Naive thymus-derived CD8-positive, alpha-beta T cell (primary cell): ENCODE measurements at regions not wholly inside any gene's neighbourhood (a gene's known extent, or its start where the extent isn't known, plus 50 kb on each side); places are given as distances from the start of the nearest gene placed in this dataset.
"Not testable (repeated sequence)": the region's sequence is repeated elsewhere in the genome, so short reads cannot be mapped to it uniquely, and the experiment has no call there.

Source experiments
- ATAC-seq, 2 donors: fragments of 150-1000 bp; cut with Tn5 transposase in 1 of 2; sonication (Bioruptor Pico), chemical (Tn5 transposase) in 1 of 2; 1 replicate in 1 of 2; 2 replicates in 1 of 2; pipeline ENCODE4 v1.10.0; 2021; ENCODE audit warnings: mild to moderate bottlenecking in 2 of 2, moderate library complexity in 2 of 2
- POLR2A ChIA-PET: fragments of 350-600 bp; sonication (Branson Sonifier 250); formaldehyde crosslinking; loops from one replicate; lab custom pipeline; 2021; ENCODE audit warnings: antibody characterized with exemption; lab: Charles Lee
- DNase-seq, 10 donors: peaks; one replicate each; pipeline versions ENCODE4 v3.0.0 to v3.0.0-alpha.2; 2020 to 2022
- H3K27ac Mint-ChIP-seq, 10 donors: one replicate each; pipeline ENCODE4 v1.8.0; 2020 to 2022; ENCODE audit warnings: mild to moderate bottlenecking in 10 of 10, mixed read lengths in 10 of 10, moderate library complexity in 4 of 10, inconsistent platforms in 1 of 10
- H3K27me3 Mint-ChIP-seq, 5 donors: one replicate each; pipeline ENCODE4 v1.8.0; 2021 to 2022; ENCODE audit warnings: mixed read lengths in 5 of 5
- H3K36me3 Mint-ChIP-seq, 3 donors: one replicate each; pipeline ENCODE4 v1.8.0; 2020 to 2022; ENCODE audit warnings: mixed read lengths in 3 of 3, mild to moderate bottlenecking in 2 of 3, inconsistent platforms in 1 of 3
- H3K4me1 Mint-ChIP-seq, 4 donors: one replicate each; pipeline ENCODE4 v1.8.0; 2021 to 2022; ENCODE audit warnings: mixed read lengths in 4 of 4
- H3K4me3 Mint-ChIP-seq, 10 donors: one replicate each; pipeline ENCODE4 v1.8.0; 2020 to 2022; ENCODE audit warnings: mild to moderate bottlenecking in 10 of 10, mixed read lengths in 10 of 10, moderate library complexity in 6 of 10, inconsistent platforms in 1 of 10
- H3K9me3 Mint-ChIP-seq, 9 donors: one replicate each; pipeline ENCODE4 v1.8.0; 2020 to 2022; ENCODE audit warnings: mixed read lengths in 9 of 9, mild to moderate bottlenecking in 3 of 9, inconsistent platforms in 1 of 9, moderate library complexity in 1 of 9

- H3K9me3 Mint-ChIP-seq: no peaks in the 10 kb centered on the region
- POLR2A ChIA-PET: interaction anchor here (1.2 kb wide), 1 partner anchor 711 kb away, joined by 3 read pairs; no protein-coding TSS in a partner anchor
- DNase-seq: no peak
These were observed 170.5 kb upstream of the PROK2 start for GRCh38 chr3:71955240-71956068.

DNA sequence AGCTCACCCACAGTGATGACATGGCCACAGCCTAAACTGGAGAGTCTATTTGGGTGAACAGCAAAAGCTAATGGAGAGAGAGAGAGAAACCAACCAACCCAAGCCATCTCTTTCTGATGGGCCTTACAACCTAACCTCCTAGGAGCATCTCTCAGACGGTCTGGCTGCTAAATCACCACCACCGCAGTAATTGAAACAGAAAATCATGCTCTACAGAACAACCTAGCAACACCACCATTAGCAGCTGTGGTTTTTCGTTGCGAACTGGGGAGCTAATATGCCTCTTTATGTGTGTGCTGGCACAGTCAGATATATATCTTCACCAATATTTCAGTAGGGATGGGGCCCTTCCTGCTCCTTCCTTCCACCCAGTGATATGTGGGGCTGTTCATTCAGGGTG lies 166.9 kb upstream of the PROK2 start:
- Mint-ChIP-seq H3K9me3 (no peaks in the 10 kb centered on the region), H3K27me3 (peaks cover 0 to 10% (median 0%) of the 10 kb centered on the region in 5 donors), H3K4me3 (no peak overlapping the region), H3K4me1 (peaks cover 0 to 9% (median 2%) of the 10 kb centered on the region in 4 donors), H3K27ac (peak overlapping the region in 1 of 10 donors; percentile 73), H3K36me3 (no peaks in the 10 kb centered on the region)
- no peak for DNase-seq
- POLR2A ChIA-PET: no interaction called here
- ATAC-seq: no peak

More at GRCh38 chr3:71955240-71956068, 170.5 kb upstream of the PROK2 start:
- ATAC-seq: no peak
- no peaks in the 10 kb centered on the region for H3K27me3 Mint-ChIP-seq
- no peaks in the 10 kb centered on the region for H3K36me3 Mint-ChIP-seq
- no peak overlapping the region for H3K4me3 Mint-ChIP-seq
- peak overlapping the region in 1 of 10 donors; percentile 68 for H3K27ac Mint-ChIP-seq
- peaks cover 0 to 9% (median 2%) of the 10 kb centered on the region in 4 donors for H3K4me1 Mint-ChIP-seq

GRCh38 chr3:71951361-71951760 lies 166.4 kb upstream of the PROK2 start:
- Mint-ChIP-seq H3K9me3 (no peaks in the 10 kb centered on the region), H3K4me1 (peaks cover 0 to 9% (median 2%) of the 10 kb centered on the region in 4 donors), H3K36me3 (no peaks in the 10 kb centered on the region), H3K27me3 (peaks cover 0 to 10% (median 0%) of the 10 kb centered on the region in 5 donors), H3K27ac (peak overlapping the region in 1 of 10 donors; percentile 52), H3K4me3 (no peak overlapping the region)
- DNase-seq: no peak
- ATAC-seq: no peak
- POLR2A ChIA-PET: no interaction called here

- POLR2A ChIA-PET: no interaction called here
- no peak for ATAC-seq
- H3K4me1 Mint-ChIP-seq: no peaks in the 10 kb centered on the region
- no peak overlapping the region for H3K27ac Mint-ChIP-seq
- H3K27me3 Mint-ChIP-seq: peaks cover 0 to 10% (median 0%) of the 10 kb centered on the region in 5 donors
- no peaks in the 10 kb centered on the region for H3K36me3 Mint-ChIP-seq
- no peak overlapping the region for H3K4me3 Mint-ChIP-seq
- DNase-seq: no peak
- no peaks in the 10 kb centered on the region for H3K9me3 Mint-ChIP-seq
These were observed 164.5 kb upstream of the PROK2 start for GRCh38 chr3:71949442-71949841.

- H3K27ac Mint-ChIP-seq: no peak overlapping the region
- H3K4me1 Mint-ChIP-seq: no peaks in the 10 kb centered on the region
- H3K36me3 Mint-ChIP-seq: no peaks in the 10 kb centered on the region
- H3K9me3 Mint-ChIP-seq: no peaks in the 10 kb centered on the region
- POLR2A ChIA-PET: no interaction called here
- ATAC-seq (no peak), DNase-seq (no peak)
- H3K4me3 Mint-ChIP-seq: no peak overlapping the region
- H3K27me3 Mint-ChIP-seq: peaks cover 0 to 11% (median 9%) of the 10 kb centered on the region in 5 donors
These were observed 159.6 kb upstream of the PROK2 start for GRCh38 chr3:71944482-71945065.

- ATAC-seq (no peak), DNase-seq (no peak)
- POLR2A ChIA-PET: no interaction called here
- no peaks in the 10 kb centered on the region for H3K9me3 Mint-ChIP-seq
- no peaks in the 10 kb centered on the region for H3K4me1 Mint-ChIP-seq
- H3K27me3 Mint-ChIP-seq: peaks cover 0 to 11% (median 7%) of the 10 kb centered on the region in 5 donors
- H3K36me3 Mint-ChIP-seq: no peaks in the 10 kb centered on the region
- no peak overlapping the region for H3K27ac Mint-ChIP-seq
- H3K4me3 Mint-ChIP-seq: no peak overlapping the region
These were observed 157.7 kb upstream of the PROK2 start for GRCh38 chr3:71942432-71943187.

DNA sequence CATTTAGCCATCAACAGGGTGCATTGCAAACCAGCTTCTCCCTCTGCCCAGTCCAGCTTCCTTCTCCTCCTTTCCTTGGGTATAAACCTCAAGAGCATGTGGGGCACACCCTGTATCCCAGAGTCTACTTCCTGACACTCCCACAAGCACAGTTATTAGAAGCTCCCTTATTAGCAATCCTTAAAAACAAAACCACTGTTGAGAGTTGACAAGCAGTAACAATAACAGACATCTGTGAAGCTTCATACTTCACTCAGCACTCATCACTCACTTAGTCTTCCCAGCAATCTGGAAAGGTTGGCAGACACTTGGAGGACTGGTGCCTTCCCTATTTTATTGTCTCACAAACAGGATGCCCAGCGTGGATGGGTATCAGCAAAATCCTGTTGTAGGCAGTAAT lies 155.5 kb upstream of the PROK2 start:
- H3K9me3 Mint-ChIP-seq: no peaks in the 10 kb centered on the region
- no peaks in the 10 kb centered on the region for H3K4me1 Mint-ChIP-seq
- H3K27me3 Mint-ChIP-seq: peaks cover 0 to 11% (median 4%) of the 10 kb centered on the region in 5 donors
- no peak for DNase-seq
- POLR2A ChIA-PET: no interaction called here
- ATAC-seq: no peak
- no peak overlapping the region for H3K4me3 Mint-ChIP-seq
- no peak overlapping the region for H3K27ac Mint-ChIP-seq
- no peaks in the 10 kb centered on the region for H3K36me3 Mint-ChIP-seq

GRCh38 chr3:71938081-71938480 lies 153.1 kb upstream of the PROK2 start:
- ATAC-seq, H3K4me1 Mint-ChIP-seq, POLR2A ChIA-PET: not testable (repeated sequence)

DNA sequence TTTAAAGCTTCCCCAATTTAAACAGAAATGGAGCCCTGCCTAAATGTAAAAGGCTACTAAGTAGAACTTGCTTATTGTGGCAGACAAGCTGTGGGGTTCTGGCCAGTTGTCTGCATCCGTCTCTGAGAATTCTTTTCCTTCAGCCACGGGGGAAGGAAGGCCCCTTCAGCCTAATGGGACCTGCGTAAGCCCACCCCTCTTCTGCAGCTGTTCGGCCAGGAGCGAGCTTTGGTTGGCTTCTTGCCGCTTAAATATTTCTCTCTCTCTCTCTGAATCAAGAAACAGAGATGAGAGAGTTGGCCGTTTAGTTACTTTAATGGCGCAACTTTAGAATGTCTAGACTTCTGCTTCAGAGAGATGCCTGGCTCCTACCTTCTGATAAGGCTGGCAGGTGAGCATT lies 151.7 kb upstream of the PROK2 start:
- no peak overlapping the region for H3K4me3 Mint-ChIP-seq
- POLR2A ChIA-PET: no interaction called here
- no peaks in the 10 kb centered on the region for H3K9me3 Mint-ChIP-seq

More at GRCh38 chr3:71938081-71938480, 153.1 kb upstream of the PROK2 start:
- DNase-seq, H3K9me3 Mint-ChIP-seq, H3K36me3 Mint-ChIP-seq, H3K4me3 Mint-ChIP-seq: not testable (repeated sequence)
- Mint-ChIP-seq H3K27me3 (peaks cover 0 to 13% (median 4%) of the 10 kb centered on the region in 5 donors), H3K27ac (peak overlapping the region in 1 of 10 donors; percentile 22)

DNA sequence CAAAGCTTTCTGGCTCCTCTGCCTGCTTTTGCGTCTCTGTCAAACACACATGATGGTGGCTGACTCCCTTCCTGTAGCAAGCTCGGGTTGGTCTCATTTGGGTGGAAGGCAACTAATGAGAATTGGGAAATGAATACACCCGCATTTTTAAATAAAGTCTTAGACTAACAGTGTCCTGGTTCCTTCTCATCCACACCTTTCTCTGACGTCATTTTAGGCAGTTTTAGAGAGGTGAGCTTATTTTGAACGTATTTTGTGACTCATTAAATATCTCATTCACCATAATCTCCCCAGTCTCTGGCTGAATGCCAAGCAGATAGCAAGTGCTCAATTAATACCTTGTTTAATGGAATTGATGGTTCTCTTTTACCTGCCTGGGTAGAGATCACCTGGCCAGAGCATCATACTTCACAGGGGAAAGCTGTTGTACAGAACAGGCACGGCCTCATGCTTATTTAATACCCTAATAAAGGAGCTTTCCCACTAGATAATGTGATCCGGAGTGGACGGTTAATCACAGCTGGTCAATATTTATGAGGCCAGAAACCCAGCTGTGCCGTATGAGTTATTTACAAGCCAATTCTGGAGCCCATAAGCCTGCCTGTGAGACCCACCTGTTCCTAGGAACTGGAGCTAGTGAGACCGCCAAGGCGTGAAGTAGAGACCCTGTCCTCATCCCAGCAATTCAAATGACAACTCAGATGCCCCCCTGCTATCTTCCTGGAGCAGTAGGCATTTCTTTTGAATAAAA lies 149.7 kb upstream of the PROK2 start:
- peaks cover 0 to 9% (median 3%) of the 10 kb centered on the region in 5 donors for H3K27me3 Mint-ChIP-seq
- H3K4me3 Mint-ChIP-seq: no peak overlapping the region
- DNase-seq (no peak), ATAC-seq (no peak)
- H3K4me1 Mint-ChIP-seq: no peaks in the 10 kb centered on the region
- POLR2A ChIA-PET: no interaction called here
- H3K9me3 Mint-ChIP-seq: no peaks in the 10 kb centered on the region
- no peak overlapping the region for H3K27ac Mint-ChIP-seq
- H3K36me3 Mint-ChIP-seq: peaks cover 0 to 4% (median 0%) of the 10 kb centered on the region in 3 donors

More for the DNA sequence above, 151.7 kb upstream of the PROK2 start:
- peaks cover 0 to 4% (median 0%) of the 10 kb centered on the region in 3 donors for H3K36me3 Mint-ChIP-seq
- peaks cover 2 to 9% (median 5%) of the 10 kb centered on the region in 5 donors for H3K27me3 Mint-ChIP-seq
- no peaks in the 10 kb centered on the region for H3K4me1 Mint-ChIP-seq
- H3K27ac Mint-ChIP-seq: no peak overlapping the region
- ATAC-seq: no peak
- DNase-seq: no peak

DNA sequence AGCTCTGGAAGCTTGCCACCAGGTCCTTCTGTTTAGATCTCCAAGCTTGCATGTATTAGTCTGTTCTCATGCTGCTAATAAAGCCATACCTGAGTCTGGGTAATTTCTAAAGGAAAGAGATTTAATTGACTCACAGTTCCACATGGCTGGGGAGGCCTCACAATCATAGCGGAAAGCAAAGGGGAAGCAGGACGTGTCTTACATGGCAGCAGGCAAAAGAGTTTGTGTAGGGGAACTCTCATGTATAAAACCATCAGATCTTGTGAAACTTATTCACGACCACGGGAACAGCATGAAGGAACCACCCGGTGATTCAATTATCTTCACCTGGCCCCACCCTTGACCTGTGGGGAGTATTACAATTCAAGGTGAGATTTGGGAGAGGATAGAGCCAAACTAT lies 147.0 kb upstream of the PROK2 start:
- no peak for ATAC-seq
- H3K27me3 Mint-ChIP-seq: peaks cover 0 to 9% (median 3%) of the 10 kb centered on the region in 5 donors

More for the DNA sequence above, 147.0 kb upstream of the PROK2 start:
- H3K27ac Mint-ChIP-seq: no peak overlapping the region
- no peaks in the 10 kb centered on the region for H3K4me1 Mint-ChIP-seq
- no peak for DNase-seq
- H3K4me3 Mint-ChIP-seq: no peak overlapping the region
- POLR2A ChIA-PET: no interaction called here
- peaks cover 0 to 4% (median 0%) of the 10 kb centered on the region in 3 donors for H3K36me3 Mint-ChIP-seq
- H3K9me3 Mint-ChIP-seq: no peaks in the 10 kb centered on the region
